Calu3 (cell line): ENCODE measurements at regions not wholly inside any gene's neighbourhood (a gene's known extent, or its start where the extent isn't known, plus 50 kb on each side); places are given as distances from the start of the nearest gene placed in this dataset.

Source experiments
- BruUV-seq: library from RNA; stranded (reverse); fragments of 400-500 nt; replicated peaks from 2 replicates; lab custom pipeline; 2021; lab: Mats Ljungman, UMichigan
- CTCF ChIA-PET: fragments of 300-600 bp; sonication (Branson Sonifier 250); formaldehyde crosslinking; loops from one replicate; lab custom pipeline; 2022; ENCODE audit warnings: antibody characterized with exemption; lab: Charles Lee
- DNase-seq: peaks from one replicate; pipeline ENCODE4 v3.0.0; 2022
- H3K27ac Mint-ChIP-seq: one replicate; pipeline ENCODE4 v1.8.0; 2022; ENCODE audit warnings: mixed read lengths; ENCODE audit not compliant: unreplicated experiment
- H3K27me3 Mint-ChIP-seq: one replicate; pipeline ENCODE4 v1.8.0; 2022; ENCODE audit warnings: mixed read lengths; ENCODE audit not compliant: unreplicated experiment
- H3K36me3 Mint-ChIP-seq: one replicate; pipeline ENCODE4 v1.8.0; 2022; ENCODE audit warnings: mild to moderate bottlenecking, moderate library complexity, mixed read lengths; ENCODE audit not compliant: insufficient read depth, unreplicated experiment
- H3K4me1 Mint-ChIP-seq: one replicate; pipeline ENCODE4 v1.8.0; 2022; ENCODE audit warnings: mild to moderate bottlenecking, low read depth, mixed read lengths; ENCODE audit not compliant: unreplicated experiment
- H3K4me3 Mint-ChIP-seq: one replicate; pipeline ENCODE4 v1.8.0; 2022; ENCODE audit warnings: mild to moderate bottlenecking, low read depth, moderate library complexity, mixed read lengths; ENCODE audit not compliant: unreplicated experiment
- H3K9me3 Mint-ChIP-seq: one replicate; pipeline ENCODE4 v1.8.0; 2022; ENCODE audit warnings: low read depth, mixed read lengths; ENCODE audit not compliant: unreplicated experiment
- CTCF ChIP-seq: fragments of 200-600 bp; IDR thresholded peaks from one replicate; pipeline ENCODE4 v1.8.0; 2022; ENCODE audit warnings: antibody characterized with exemption; ENCODE audit not compliant: unreplicated experiment
- intact Hi-C: fragments of 100-400 bp; cut with micrococcal nuclease; formaldehyde crosslinking; loops from one replicate; pipeline ENCODE4 v1.10.0; 2022; ENCODE audit not compliant: unreplicated experiment

GRCh38 chr3:107209302-107209990 is 167.8 kb upstream of the CCDC54 start:
- Mint-ChIP-seq H3K36me3 (no peaks in the 10 kb centered on the region), H3K9me3 (no peaks in the 10 kb centered on the region), H3K27me3 (no peaks in the 10 kb centered on the region), H3K27ac (no peak overlapping the region), H3K4me1 (peaks cover 22% of the 10 kb centered on the region), H3K4me3 (no peak overlapping the region)
- TF ChIP-seq CTCF: no peak
- intact Hi-C loops: no loop called here
- no TSS peak for BruUV-seq
- DNase-seq: no peak
- CTCF ChIA-PET: no interaction called here

GRCh38 chr3:107211608-107212007 is 165.6 kb upstream of the CCDC54 start:
- Mint-ChIP-seq H3K27me3 (no peaks in the 10 kb centered on the region), H3K27ac (no peak overlapping the region), H3K4me3 (no peak overlapping the region), H3K9me3 (peaks cover 3% of the 10 kb centered on the region), H3K4me1 (peaks cover 29% of the 10 kb centered on the region), H3K36me3 (no peaks in the 10 kb centered on the region)
- CTCF ChIA-PET: no interaction called here
- no peak for DNase-seq
- TF ChIP-seq CTCF: no peak
- BruUV-seq: no TSS peak
- intact Hi-C loops: no loop called here

- BruUV-seq: no TSS peak
- no peaks in the 10 kb centered on the region for H3K36me3 Mint-ChIP-seq
Observed at GRCh38 chr3:107212618-107213017, 164.6 kb upstream of the CCDC54 start.

GRCh38 chr3:107213044-107213669 is 164.1 kb upstream of the CCDC54 start:
- H3K4me3 Mint-ChIP-seq: no peak overlapping the region
- BruUV-seq: no TSS peak
- TF ChIP-seq CTCF: no peak
- CTCF ChIA-PET: no interaction called here
- no peak overlapping the region for H3K27ac Mint-ChIP-seq
- no peaks in the 10 kb centered on the region for H3K36me3 Mint-ChIP-seq
- intact Hi-C loops: no loop called here
- peaks cover 3% of the 10 kb centered on the region for H3K9me3 Mint-ChIP-seq
- peaks cover 23% of the 10 kb centered on the region for H3K4me1 Mint-ChIP-seq
- no peaks in the 10 kb centered on the region for H3K27me3 Mint-ChIP-seq
- no peak for DNase-seq

More at GRCh38 chr3:107212618-107213017, 164.6 kb upstream of the CCDC54 start:
- TF ChIP-seq CTCF: no peak
- intact Hi-C loops: no loop called here
- H3K27me3 Mint-ChIP-seq: no peaks in the 10 kb centered on the region
- H3K27ac Mint-ChIP-seq: no peak overlapping the region
- DNase-seq: no peak
- no peak overlapping the region for H3K4me3 Mint-ChIP-seq
- peaks cover 28% of the 10 kb centered on the region for H3K4me1 Mint-ChIP-seq
- CTCF ChIA-PET: no interaction called here
- peaks cover 3% of the 10 kb centered on the region for H3K9me3 Mint-ChIP-seq
